ENCODE measurements at regions not wholly inside any gene's neighbourhood (a gene's known extent, or its start where the extent isn't known, plus 50 kb on each side); places are given as distances from the start of the nearest gene placed in this dataset.

GRCh38 chr5:118199801-118200200 lies 788.5 kb downstream of the DTWD2 start:
- Mint-ChIP-seq H3K27ac (no peak overlapping the region), H3K36me3 (no peaks in the 10 kb centered on the region), H3K9me3 (peaks cover 9 to 10% of the 10 kb centered on the region in 2 donors)
- ATAC-seq = no peak
- DNase-seq (ENCODE audit: low spot score in 2 of 2) = no peak

DNA sequence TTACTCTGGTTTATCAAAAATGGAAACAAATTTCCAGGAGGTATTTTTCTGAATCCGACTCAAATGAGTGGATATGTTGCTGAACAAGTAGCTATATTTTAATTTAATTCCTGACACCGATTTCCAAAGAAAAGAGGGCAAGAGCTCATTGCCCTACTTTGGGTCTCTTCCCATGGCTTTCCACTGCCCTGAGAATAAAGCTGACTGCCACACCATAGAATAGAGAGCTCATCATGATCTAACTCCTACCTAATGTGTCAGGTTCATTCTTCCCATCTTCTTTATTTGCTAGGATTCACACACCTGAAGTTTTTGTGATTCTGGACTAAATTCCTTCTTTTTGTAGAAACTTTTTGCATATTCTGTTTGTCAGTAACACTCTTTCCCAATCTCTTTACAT lies 792.1 kb downstream of the DTWD2 start:
- Mint-ChIP-seq H3K36me3 (no peaks in the 10 kb centered on the region), H3K27ac (no peak overlapping the region), H3K9me3 (peaks cover 4 to 10% of the 10 kb centered on the region in 2 donors)
- no peak for ATAC-seq
- no peak for DNase-seq (ENCODE audit: low spot score in 2 of 2)

GRCh38 chr5:118195211-118195610 lies 793.1 kb downstream of the DTWD2 start:
- Mint-ChIP-seq H3K9me3 (peaks cover 4 to 10% of the 10 kb centered on the region in 2 donors), H3K27ac (no peak overlapping the region), H3K36me3 (no peaks in the 10 kb centered on the region)
- DNase-seq (ENCODE audit: low spot score in 2 of 2) (no peak), ATAC-seq (no peak)

DNA sequence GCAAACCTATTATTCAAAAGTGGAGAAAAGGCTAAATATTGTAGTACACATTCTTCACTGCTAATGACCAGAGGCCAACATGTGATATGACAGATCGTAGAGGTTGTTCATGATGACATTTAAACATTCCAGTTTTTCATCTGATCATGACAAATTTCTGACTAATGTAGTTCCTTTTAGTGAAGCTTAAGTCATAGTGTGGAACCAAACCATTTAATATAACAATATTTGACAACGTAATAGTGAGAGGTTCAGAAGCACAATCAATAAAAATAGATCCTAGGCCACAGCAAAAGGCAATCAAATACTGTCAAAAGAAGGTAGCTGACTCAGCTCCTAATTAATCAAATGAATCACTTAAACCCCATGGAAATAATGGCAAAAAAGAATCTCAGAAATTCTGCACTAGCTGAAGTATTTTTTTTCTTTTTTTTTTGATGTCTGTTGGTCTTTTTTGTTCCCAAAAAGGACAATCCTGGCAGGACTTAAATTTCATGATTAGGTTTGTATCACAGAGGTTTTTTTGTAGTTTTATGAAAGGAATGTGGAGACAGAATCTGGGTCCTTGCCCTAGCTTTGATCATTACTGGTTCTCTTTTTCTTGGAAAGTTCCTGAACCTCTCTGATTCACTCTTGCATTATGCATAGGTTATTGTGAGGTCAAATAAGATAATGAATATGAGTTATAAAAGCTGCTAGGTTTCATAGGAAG lies 795.0 kb downstream of the DTWD2 start:
- DNase-seq (ENCODE audit: low spot score in 2 of 2) (no peak), ATAC-seq (no peak)
- peaks cover 7 to 15% of the 10 kb centered on the region in 2 donors for H3K9me3 Mint-ChIP-seq
- no peaks in the 10 kb centered on the region for H3K36me3 Mint-ChIP-seq
- H3K27ac Mint-ChIP-seq = no peak overlapping the region

DNA sequence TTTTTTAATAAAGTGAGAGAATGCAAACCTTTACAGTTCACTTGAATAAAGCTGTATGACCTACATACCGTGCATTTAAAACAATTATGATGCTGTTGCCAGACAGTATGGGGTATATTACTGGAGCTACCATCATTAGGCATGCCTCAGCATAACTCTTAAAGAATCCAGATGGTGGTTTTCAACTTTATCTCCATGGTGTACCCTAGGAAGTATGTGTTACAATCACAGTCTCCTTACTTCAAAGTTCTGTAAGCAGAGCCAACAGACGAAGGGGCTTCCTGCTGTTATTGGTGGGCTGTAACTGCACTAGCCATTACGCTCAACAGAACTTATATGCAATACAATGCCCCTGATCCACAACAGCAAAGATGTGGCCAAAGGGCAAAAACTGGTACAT lies 803.3 kb downstream of the DTWD2 start:
- Mint-ChIP-seq H3K27ac (no peak overlapping the region), H3K36me3 (no peaks in the 10 kb centered on the region), H3K9me3 (peaks cover 7 to 8% of the 10 kb centered on the region in 2 donors)
- ATAC-seq (no peak), DNase-seq (ENCODE audit: low spot score in 2 of 2) (no peak)

- ATAC-seq = no peak
- H3K9me3 Mint-ChIP-seq = peaks cover 4 to 9% of the 10 kb centered on the region in 2 donors
- no peak for DNase-seq (ENCODE audit: low spot score in 2 of 2)
- no peak overlapping the region for H3K27ac Mint-ChIP-seq
- H3K36me3 Mint-ChIP-seq = no peaks in the 10 kb centered on the region
These were observed 812.2 kb downstream of the DTWD2 start for GRCh38 chr5:118176146-118176545.

DNA sequence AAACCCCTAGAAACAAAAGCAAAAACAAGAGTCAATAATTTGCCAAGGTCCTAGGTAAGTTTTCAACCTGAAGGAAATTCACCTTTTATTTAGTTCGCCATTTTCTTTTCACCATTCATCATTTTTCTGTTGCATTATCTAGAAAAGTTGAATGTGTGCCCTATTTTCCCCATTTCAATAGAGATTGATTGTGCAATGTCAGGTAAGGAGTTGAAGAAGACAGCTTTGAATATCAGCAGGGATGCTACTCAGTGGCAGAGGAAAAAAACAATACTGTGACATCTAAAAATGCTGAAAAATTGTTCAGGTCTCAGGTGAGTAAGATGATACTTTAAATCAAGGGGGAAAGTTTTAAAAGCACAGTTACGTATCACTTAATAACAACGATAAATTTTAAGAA lies 813.7 kb downstream of the DTWD2 start:
- no peak for DNase-seq (ENCODE audit: low spot score in 2 of 2)
- Mint-ChIP-seq H3K27ac (no peak overlapping the region), H3K36me3 (no peaks in the 10 kb centered on the region), H3K9me3 (peaks cover 4 to 9% of the 10 kb centered on the region in 2 donors)
- no peak for ATAC-seq

GRCh38 chr5:118173340-118173739 lies 815.0 kb downstream of the DTWD2 start:
- Mint-ChIP-seq H3K27ac (no peak overlapping the region), H3K36me3 (no peaks in the 10 kb centered on the region), H3K9me3 (peaks cover 4 to 6% of the 10 kb centered on the region in 2 donors)
- DNase-seq (ENCODE audit: low spot score in 2 of 2) = no peak
- no peak for ATAC-seq

GRCh38 chr5:118165619-118166018 lies 822.7 kb downstream of the DTWD2 start:
- no peak for ATAC-seq
- H3K36me3 Mint-ChIP-seq = no peaks in the 10 kb centered on the region
- H3K9me3 Mint-ChIP-seq = no peaks in the 10 kb centered on the region
- no peak overlapping the region for H3K27ac Mint-ChIP-seq
- no peak for DNase-seq (ENCODE audit: low spot score in 2 of 2)

- Mint-ChIP-seq H3K9me3 (peaks cover 17 to 18% of the 10 kb centered on the region in 2 donors), H3K27ac (no peak overlapping the region), H3K36me3 (no peaks in the 10 kb centered on the region)
- DNase-seq (ENCODE audit: low spot score in 2 of 2) (no peak), ATAC-seq (no peak)
These were observed 832.2 kb downstream of the DTWD2 start for GRCh38 chr5:118156181-118156580.

GRCh38 chr5:118146824-118147223 lies 841.5 kb downstream of the DTWD2 start:
- Mint-ChIP-seq H3K27ac (no peak overlapping the region), H3K36me3 (no peaks in the 10 kb centered on the region), H3K9me3 (peaks cover 4 to 11% of the 10 kb centered on the region in 2 donors)
- DNase-seq (ENCODE audit: low spot score in 2 of 2) = no peak
- no peak for ATAC-seq

- Mint-ChIP-seq H3K27ac (no peak overlapping the region), H3K9me3 (peaks cover 13 to 18% of the 10 kb centered on the region in 2 donors), H3K36me3 (no peaks in the 10 kb centered on the region)
- ATAC-seq = no peak
- no peak for DNase-seq (ENCODE audit: low spot score in 2 of 2)
These were observed 843.8 kb downstream of the DTWD2 start for GRCh38 chr5:118144540-118144939.

DNA sequence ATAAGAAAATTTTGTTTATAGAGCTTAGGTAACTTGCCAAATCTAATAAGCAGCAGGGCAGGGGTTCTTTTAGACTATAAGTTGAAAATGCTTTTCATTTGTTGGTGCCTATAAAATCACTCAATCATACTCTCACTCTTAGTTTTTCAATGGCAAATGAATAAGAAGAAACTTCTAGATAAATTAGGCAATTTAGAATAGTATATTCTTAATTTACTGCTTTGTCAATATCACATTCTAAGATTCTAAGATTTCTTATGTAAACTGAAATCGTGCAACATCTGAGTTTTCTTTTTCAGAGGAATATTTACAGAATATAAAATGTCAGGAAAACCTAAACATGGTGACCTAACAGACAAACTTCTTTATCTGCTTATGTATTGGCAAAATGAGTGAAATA lies 849.0 kb downstream of the DTWD2 start:
- DNase-seq (ENCODE audit: low spot score in 2 of 2) (no peak), ATAC-seq (no peak)

GRCh38 chr5:118126159-118126558 lies 862.2 kb downstream of the DTWD2 start:
- no peak for ATAC-seq
- no peaks in the 10 kb centered on the region for H3K36me3 Mint-ChIP-seq
- peaks cover 0 to 4% of the 10 kb centered on the region in 2 donors for H3K9me3 Mint-ChIP-seq
- DNase-seq (ENCODE audit: low spot score in 2 of 2) = no peak
- H3K27ac Mint-ChIP-seq = no peak overlapping the region

More for the DNA sequence above, 849.0 kb downstream of the DTWD2 start:
- Mint-ChIP-seq H3K9me3 (peaks cover 15 to 17% of the 10 kb centered on the region in 2 donors), H3K36me3 (no peaks in the 10 kb centered on the region), H3K27ac (no peak overlapping the region)

DNA sequence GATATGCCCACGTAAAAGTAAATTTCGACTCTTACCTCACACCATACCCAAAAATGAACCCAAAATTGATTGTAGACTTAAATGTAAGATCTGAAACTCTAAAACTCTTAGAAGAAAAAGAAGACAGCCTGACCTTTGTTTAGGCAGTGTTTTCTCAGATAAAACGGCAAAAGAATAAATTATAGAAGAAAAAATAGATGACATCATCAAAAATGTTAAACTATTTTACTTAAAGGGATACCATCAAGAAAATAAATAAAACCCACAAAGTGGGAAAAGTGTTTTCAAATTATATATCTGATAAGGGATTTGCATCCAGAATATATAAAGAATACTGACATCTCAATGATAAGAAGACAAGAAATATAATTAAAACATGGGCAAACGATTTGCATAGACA lies 862.7 kb downstream of the DTWD2 start:
- ATAC-seq = no peak
- H3K27ac Mint-ChIP-seq = no peak overlapping the region
- H3K9me3 Mint-ChIP-seq = peaks cover 0 to 4% of the 10 kb centered on the region in 2 donors
- DNase-seq (ENCODE audit: low spot score in 2 of 2) = no peak
- H3K36me3 Mint-ChIP-seq = no peaks in the 10 kb centered on the region

DNA sequence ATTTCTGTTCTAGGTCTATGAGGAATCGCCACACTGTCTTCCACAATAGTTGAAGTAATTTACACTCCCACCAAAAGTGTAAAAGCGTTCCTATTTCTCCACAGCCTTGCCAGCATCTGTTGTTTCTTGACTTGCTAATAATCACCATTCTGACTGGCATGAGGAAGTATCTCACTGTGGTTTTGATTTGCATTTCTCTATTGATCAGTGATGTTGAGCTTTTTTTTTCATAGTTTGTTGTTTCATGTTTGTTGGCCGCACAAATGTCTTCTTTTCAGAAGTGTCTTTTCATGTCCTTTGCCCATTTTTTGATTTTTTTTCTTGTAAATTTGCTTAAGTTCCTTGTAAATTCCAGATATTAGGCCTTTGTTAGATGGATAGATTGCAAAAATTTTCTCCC lies 867.1 kb downstream of the DTWD2 start:
- peaks cover 8 to 9% of the 10 kb centered on the region in 2 donors for H3K9me3 Mint-ChIP-seq
- H3K36me3 Mint-ChIP-seq = no peaks in the 10 kb centered on the region
- ATAC-seq = no peak
- no peak for DNase-seq (ENCODE audit: low spot score in 2 of 2)
- H3K27ac Mint-ChIP-seq = no peak overlapping the region

GRCh38 chr5:118115791-118116190 lies 872.6 kb downstream of the DTWD2 start:
- Mint-ChIP-seq H3K9me3 (peaks cover 9 to 24% of the 10 kb centered on the region in 2 donors), H3K36me3 (no peaks in the 10 kb centered on the region), H3K27ac (no peak overlapping the region)
- ATAC-seq (no peak), DNase-seq (ENCODE audit: low spot score in 2 of 2) (no peak)

GRCh38 chr5:118111956-118112355 lies 876.4 kb downstream of the DTWD2 start:
- no peak for ATAC-seq
- H3K27ac Mint-ChIP-seq = no peak overlapping the region

More at GRCh38 chr5:118111956-118112355, 876.4 kb downstream of the DTWD2 start:
- no peak for DNase-seq (ENCODE audit: low spot score in 2 of 2)
- Mint-ChIP-seq H3K9me3 (peaks cover 6 to 23% of the 10 kb centered on the region in 2 donors), H3K36me3 (no peaks in the 10 kb centered on the region)

All from activated naive CD4-positive, alpha-beta T cell treated with anti-CD3 and anti-CD28 coated beads, Interleukin-2, amount 50 U/mL, for 72 hours (primary cell).